Esophagus muscularis mucosa (tissue), 4 donors: ENCODE measurements at regions not wholly inside any gene's neighbourhood (a gene's known extent, or its start where the extent isn't known, plus 50 kb on each side); places are given as distances from the start of the nearest gene placed in this dataset.

Source experiments
- DNase-seq: peaks from one replicate; pipeline ENCODE4 v3.0.0-alpha.2; 2017; ENCODE audit errors: extremely low spot score
- H3K27ac ChIP-seq, 4 donors: fragments of 200-600 bp; sonication (generic); replicated peaks in 1 of 4; 1 replicate in 3 of 4; 2 replicates in 1 of 4; pipeline ENCODE4 v1.5.1; 2016 to 2019; ENCODE audit warnings: mild to moderate bottlenecking in 1 of 4
- H3K27me3 ChIP-seq, 4 donors: fragments of 200-600 bp; sonication (generic); one replicate each; pipeline versions ENCODE4 v1.5.1 to v1.6.0; 2016 to 2019
- H3K36me3 ChIP-seq, 4 donors: fragments of 200-600 bp; sonication (generic); one replicate each; pipeline ENCODE4 v1.5.1; 2016 to 2019
- H3K4me1 ChIP-seq, 4 donors: fragments of 200-600 bp; sonication (generic); one replicate each; pipeline ENCODE4 v1.5.1; 2016 to 2019
- H3K4me3 ChIP-seq, 4 donors: fragments of 200-600 bp; sonication (generic); 1 replicate in 2 of 4; 2 replicates in 2 of 4; pipeline ENCODE4 v1.5.1; 2016 to 2019; ENCODE audit warnings: mild to moderate bottlenecking in 4 of 4, moderate library complexity in 1 of 4
- H3K9me3 ChIP-seq, 4 donors: fragments of 200-600 bp; sonication (generic); 1 replicate in 3 of 4; 2 replicates in 1 of 4; pipeline ENCODE4 v1.5.1; 2016 to 2019
- CTCF ChIP-seq, 3 experiments: fragments of 200-600 bp in 2 of 3; fragments of 450-650 bp in 1 of 3; sonication (generic) in 2 of 3; IDR thresholded peaks; one replicate each; pipeline ENCODE4 v1.5.1; 2017 to 2019; ENCODE audit warnings: antibody characterized with exemption in 3 of 3, mild to moderate bottlenecking in 2 of 3, moderate library complexity in 1 of 3
- EP300 ChIP-seq: sonication (generic); formaldehyde crosslinking; IDR thresholded peaks from one replicate; pipeline ENCODE4 v1.6.1; 2017; ENCODE audit warnings: antibody characterized with exemption
- POLR2A ChIP-seq: fragments of 450-650 bp; IDR thresholded peaks from one replicate; pipeline ENCODE4 v1.6.1; 2017; ENCODE audit warnings: antibody characterized with exemption, moderate library complexity, mild to moderate bottlenecking, low read depth
- POLR2AphosphoS5 ChIP-seq, 2 donors: sonication (generic); formaldehyde crosslinking; IDR thresholded peaks; one replicate each; pipeline ENCODE4 v1.6.1; 2017; ENCODE audit warnings: antibody characterized with exemption in 2 of 2
- WGBS: methylation state at CpG from one replicate; pipeline ENCODE4 v1.1.5; 2018; 5-methylcytosine and 5-hydroxymethylcytosine counted together
- intact Hi-C: fragments of 100-400 bp; cut with DNase I; formaldehyde crosslinking; loops from one replicate; pipeline ENCODE4 v1.15.1; 2023

DNA sequence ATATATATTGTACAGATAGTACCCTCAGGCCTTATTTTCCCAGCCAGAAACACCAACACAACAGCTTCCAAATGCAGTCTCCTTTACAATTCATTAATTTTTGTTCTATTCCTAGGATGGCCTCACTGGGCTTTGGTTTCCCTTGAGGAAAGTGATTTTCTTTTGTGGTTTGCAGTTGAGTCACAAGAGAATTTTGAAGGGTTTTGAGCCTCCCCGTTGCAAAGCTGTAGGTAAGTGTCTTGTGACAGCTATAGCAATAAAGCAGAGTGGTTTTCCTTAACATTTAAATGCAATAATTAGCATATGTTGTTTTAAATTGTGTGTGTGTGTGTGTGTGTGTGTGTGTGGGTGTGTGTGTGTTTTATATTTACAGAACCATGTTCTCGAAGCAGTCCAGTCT is 54.1 kb upstream of the WDR17 start:
- no peaks in the 10 kb centered on the region for H3K27me3 ChIP-seq
- H3K4me3 ChIP-seq = no peak overlapping the region
- peaks cover 0 to 9% (median 0%) of the 10 kb centered on the region in 4 donors for H3K9me3 ChIP-seq
- no peaks in the 10 kb centered on the region for H3K36me3 ChIP-seq
- H3K27ac ChIP-seq = no peak overlapping the region
- no peak for DNase-seq
- TF ChIP-seq EP300 = no peak
- no peak for TF ChIP-seq POLR2AphosphoS5 (IDR thresholded peaks at IDR 0.05)
- no peak for TF ChIP-seq CTCF (IDR thresholded peaks at IDR 0.05)
- no peak for TF ChIP-seq POLR2A
- intact Hi-C loops = no loop called here
- 57% methylated on average over 2 of the region's 2 CpGs for WGBS
- H3K4me1 ChIP-seq = no peaks in the 10 kb centered on the region

DNA sequence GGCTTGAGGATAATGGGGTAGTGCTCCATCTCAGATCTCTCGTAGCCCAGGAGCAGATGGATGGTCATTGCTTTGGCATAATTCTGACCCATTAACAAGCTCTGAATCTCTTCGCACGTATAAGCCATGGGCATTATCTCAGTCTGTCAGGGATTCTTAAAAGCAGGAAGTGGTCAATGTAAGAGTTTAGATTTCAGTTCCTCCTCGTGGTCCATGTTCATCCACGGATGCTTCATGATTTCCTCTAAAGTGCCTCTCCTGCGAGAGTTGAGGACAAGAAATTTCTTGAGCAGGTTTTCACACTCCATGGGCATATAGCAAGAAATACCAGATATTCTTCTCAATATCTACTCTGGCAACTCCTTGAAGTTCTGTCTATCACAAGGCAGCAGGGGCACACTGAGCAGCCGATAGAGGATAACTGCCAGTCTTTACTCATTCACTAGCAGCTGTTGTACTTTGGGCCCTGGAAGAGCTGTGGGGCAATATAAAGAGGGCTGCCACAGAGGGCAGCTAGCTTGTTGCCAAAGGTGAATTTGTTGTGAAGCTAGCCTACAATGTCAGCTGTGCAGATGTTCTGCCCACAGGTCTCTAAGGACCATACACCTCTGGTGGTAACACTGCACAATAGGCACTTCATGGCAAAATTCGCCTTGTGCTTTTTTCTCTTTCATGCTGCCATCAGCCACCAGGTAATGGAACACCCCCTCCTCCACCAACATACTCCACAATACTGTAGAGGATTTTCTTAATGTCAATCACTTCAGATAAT is 52.0 kb upstream of the WDR17 start:
- H3K36me3 ChIP-seq = no peaks in the 10 kb centered on the region
- H3K4me3 ChIP-seq = no peak overlapping the region
- H3K4me1 ChIP-seq = no peaks in the 10 kb centered on the region
- no peak for TF ChIP-seq EP300
- TF ChIP-seq CTCF (IDR thresholded peaks at IDR 0.05) = no peak
- no peak for TF ChIP-seq POLR2A
- TF ChIP-seq POLR2AphosphoS5 (IDR thresholded peaks at IDR 0.05) = no peak
- H3K9me3 ChIP-seq = peaks cover 0 to 9% (median 0%) of the 10 kb centered on the region in 4 donors
- WGBS = 90% methylated on average over 8 of the region's 8 CpGs
- no peak overlapping the region for H3K27ac ChIP-seq
- intact Hi-C loops = no loop called here
- no peak for DNase-seq
- no peaks in the 10 kb centered on the region for H3K27me3 ChIP-seq

- intact Hi-C loops = no loop called here
- no peak overlapping the region for H3K4me3 ChIP-seq
- peaks cover 0 to 2% (median 0%) of the 10 kb centered on the region in 4 donors for H3K9me3 ChIP-seq
- DNase-seq = no peak
- H3K27ac ChIP-seq = no peak overlapping the region
- no peaks in the 10 kb centered on the region for H3K4me1 ChIP-seq
- TF ChIP-seq CTCF (IDR thresholded peaks at IDR 0.05) = no peak
- no peak for TF ChIP-seq POLR2A
- no peak for TF ChIP-seq POLR2AphosphoS5 (IDR thresholded peaks at IDR 0.05)
- no peak for TF ChIP-seq EP300
- H3K27me3 ChIP-seq = no peaks in the 10 kb centered on the region
- H3K36me3 ChIP-seq = no peaks in the 10 kb centered on the region
These were observed 51.0 kb upstream of the WDR17 start for GRCh38 chr4:176014583-176015108.
